ENCODE measurements at regions not wholly inside any gene's neighbourhood (a gene's known extent, or its start where the extent isn't known, plus 50 kb on each side); places are given as distances from the start of the nearest gene placed in this dataset.

DNA sequence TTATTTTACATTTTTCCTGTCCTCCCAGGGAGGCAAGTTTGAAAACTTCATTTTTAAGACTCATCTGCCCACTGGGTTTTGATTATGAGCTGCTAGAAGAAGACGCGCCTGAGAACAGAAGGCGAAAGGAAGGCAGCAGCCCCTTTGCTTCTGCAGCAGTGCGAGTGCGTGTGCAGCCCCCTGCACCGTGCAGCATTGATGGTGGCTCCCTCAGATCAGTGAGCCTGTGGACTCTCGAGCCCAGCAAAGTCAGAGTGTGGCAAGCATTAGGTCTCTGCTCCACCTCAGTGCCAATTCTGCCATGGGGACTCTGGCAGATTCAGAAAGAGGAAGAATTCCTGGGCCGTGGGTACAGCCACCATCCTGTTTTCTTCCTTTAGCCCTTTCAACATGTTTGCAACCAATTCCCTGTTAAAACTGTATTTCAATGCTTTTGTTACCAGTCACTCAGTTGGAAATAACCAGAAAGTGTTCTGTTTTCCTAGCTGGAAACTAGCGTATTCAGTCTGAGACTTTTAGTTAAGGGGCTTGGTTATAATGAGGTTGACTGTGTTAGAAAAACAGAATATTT lies 134.8 kb upstream of the OGFRL1 start:
- no peak overlapping the region for H3K4me3 ChIP-seq (replicated peaks; ENCODE audit: low read depth, low read length)
- DNase-seq (ENCODE audit: low read depth) = no peak
- TF ChIP-seq, protein P1, sequence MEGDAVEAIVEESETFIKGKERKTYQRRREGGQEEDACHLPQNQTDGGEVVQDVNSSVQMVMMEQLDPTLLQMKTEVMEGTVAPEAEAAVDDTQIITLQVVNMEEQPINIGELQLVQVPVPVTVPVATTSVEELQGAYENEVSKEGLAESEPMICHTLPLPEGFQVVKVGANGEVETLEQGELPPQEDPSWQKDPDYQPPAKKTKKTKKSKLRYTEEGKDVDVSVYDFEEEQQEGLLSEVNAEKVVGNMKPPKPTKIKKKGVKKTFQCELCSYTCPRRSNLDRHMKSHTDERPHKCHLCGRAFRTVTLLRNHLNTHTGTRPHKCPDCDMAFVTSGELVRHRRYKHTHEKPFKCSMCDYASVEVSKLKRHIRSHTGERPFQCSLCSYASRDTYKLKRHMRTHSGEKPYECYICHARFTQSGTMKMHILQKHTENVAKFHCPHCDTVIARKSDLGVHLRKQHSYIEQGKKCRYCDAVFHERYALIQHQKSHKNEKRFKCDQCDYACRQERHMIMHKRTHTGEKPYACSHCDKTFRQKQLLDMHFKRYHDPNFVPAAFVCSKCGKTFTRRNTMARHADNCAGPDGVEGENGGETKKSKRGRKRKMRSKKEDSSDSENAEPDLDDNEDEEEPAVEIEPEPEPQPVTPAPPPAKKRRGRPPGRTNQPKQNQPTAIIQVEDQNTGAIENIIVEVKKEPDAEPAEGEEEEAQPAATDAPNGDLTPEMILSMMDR (IDR thresholded peaks at IDR 0.05; ENCODE audit: low read length, missing control alignments) = no peak

DNA sequence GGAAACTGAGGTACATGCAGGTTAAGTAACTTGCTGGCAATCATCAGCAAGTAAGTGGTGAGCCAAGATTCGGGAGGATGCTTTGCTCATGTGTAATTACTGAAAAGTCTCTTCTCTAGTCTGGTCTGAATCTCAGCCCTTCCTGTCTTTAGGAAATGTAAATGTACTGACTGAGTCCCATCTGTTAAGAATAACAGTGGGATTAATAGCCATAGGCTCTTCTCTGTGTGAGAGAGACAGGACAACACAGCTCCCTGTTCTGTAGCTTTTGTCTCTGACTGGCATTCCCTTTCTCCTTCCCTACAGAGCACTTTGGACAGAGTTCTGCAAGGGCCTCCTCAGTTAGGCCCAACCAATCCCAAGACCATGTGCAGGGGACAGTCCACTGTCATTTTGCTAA lies 131.3 kb upstream of the OGFRL1 start:
- TF ChIP-seq, protein P1 (IDR thresholded peaks at IDR 0.05; ENCODE audit: low read length, missing control alignments) = no peak
- DNase-seq (ENCODE audit: low read depth) = no peak
- no peak overlapping the region for H3K4me3 ChIP-seq (replicated peaks; ENCODE audit: low read depth, low read length)

DNA sequence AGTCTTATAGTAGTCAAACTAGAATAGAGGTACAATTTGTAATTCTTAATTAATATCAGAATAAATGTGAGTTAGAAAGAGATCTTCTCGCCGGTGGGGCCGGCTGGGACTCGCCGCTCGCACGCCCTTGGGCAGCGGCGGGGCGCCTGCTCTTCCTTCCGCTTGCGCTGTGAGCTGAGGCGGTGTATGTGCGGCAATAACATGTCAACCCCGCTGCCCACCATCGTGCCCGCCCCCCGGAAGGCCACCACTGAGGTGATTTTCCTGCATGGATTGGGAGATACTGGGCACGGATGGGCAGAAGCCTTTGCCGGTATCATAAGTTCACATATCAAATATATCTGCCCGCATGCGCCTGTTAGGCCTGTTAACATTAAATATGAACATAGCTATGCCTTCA lies 123.7 kb upstream of the OGFRL1 start:
- DNase-seq (ENCODE audit: low read depth) = no peak
- no peak overlapping the region for H3K4me3 ChIP-seq (replicated peaks; ENCODE audit: low read depth, low read length)
- TF ChIP-seq, protein P1 (IDR thresholded peaks at IDR 0.05; ENCODE audit: low read length, missing control alignments) = no peak

DNA sequence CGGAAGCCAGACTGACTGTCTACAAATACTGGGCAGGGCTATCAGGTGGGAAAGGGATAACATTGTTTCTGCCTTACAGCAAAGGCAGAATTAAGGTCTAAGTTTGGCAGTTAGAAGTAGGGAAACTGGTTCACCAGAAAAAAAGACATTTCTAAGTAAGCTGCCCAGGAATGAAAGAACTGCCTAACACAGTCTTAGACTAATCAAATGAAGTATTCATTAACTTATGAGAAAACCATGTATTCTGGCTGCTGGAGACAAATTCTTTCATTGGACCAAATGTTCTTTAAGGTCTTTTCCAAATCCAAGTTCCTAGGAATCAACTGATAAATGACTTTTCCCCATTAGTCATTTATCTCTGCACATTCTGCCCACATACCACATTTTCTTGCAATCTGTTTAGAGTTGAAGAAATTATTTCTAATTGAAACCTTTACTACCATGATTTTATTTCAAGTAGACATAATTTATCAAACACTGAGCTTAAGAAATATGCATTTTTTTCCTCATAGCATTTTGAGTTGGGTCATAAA lies 120.3 kb upstream of the OGFRL1 start:
- DNase-seq (ENCODE audit: low read depth) = no peak
- TF ChIP-seq, protein P1 (IDR thresholded peaks at IDR 0.05; ENCODE audit: low read length, missing control alignments) = no peak
- H3K4me3 ChIP-seq (replicated peaks; ENCODE audit: low read depth, low read length) = no peak overlapping the region

DNA sequence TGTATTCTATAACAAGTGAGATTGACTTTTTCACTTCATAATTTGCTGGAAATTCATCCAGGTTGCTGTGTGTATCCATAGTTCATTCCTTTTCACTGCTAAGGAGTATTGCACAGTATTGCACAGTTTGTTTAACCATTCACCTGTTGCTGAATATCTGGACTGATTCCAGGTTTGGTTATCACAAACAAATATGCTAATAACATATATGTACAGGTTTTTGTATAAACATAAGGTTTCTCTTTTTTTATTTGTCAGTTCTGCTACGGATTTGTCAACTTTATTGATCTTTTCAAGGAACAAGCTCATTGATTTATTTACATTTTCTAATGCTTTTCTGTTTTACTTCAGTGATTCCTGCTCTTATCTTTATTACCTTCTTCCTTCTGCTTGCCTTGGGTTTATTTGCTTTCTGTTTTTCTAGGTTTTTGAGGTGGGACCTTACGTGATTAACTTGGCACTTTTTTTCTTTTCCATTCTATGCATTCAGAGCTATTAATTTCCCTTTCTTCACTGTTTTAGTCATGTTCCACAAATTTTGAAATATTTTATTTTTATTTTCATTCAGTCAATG lies 117.0 kb upstream of the OGFRL1 start:
- no peak for DNase-seq (ENCODE audit: low read depth)
- no peak overlapping the region for H3K4me3 ChIP-seq (replicated peaks; ENCODE audit: low read depth, low read length)
- TF ChIP-seq, protein P1 (IDR thresholded peaks at IDR 0.05; ENCODE audit: low read length, missing control alignments) = no peak

DNA sequence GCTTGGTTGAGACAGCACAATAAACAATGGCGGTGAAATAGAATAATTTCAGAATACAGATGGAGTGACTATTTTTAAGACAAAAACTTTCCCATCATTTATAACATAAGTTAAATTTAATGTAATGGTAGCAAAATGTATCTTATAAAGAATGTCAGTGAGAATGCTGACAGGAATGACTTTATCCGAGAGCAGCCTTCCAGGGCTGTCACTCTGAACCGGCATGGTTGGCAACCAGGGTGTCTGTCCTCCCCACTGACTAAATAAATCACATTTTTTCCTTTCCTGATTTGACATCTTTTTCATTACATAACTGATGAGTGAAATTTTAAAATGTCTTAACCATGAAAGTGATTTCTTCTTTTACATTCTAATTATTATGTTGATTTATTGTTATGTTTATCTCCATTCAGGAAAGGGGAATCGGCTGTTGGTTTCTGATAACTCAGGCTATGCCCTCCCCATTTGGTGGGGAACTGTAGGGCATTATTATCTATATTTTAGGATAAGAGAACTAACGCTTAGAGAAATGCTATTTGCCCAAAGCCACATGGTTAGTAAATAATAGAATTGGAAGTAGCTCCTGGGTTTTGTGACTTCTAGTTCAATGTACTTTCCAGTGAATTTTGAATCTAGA lies 109.2 kb upstream of the OGFRL1 start:
- TF ChIP-seq, protein P1 (IDR thresholded peaks at IDR 0.05; ENCODE audit: low read length, missing control alignments) = no peak
- no peak for DNase-seq (ENCODE audit: low read depth)
- no peak overlapping the region for H3K4me3 ChIP-seq (replicated peaks; ENCODE audit: low read depth, low read length)

Data from fibroblast of pulmonary artery (primary cell).